Ishikawa (cell line): ENCODE measurements at regions not wholly inside any gene's neighbourhood (a gene's known extent, or its start where the extent isn't known, plus 50 kb on each side); places are given as distances from the start of the nearest gene placed in this dataset.

Source experiments
- CEBPB ChIP-seq: IDR thresholded peaks from 2 replicates; pipeline ENCODE4 v1.6.1; 2012
- CREB1 ChIP-seq: IDR thresholded peaks from 2 replicates; pipeline ENCODE4 v1.6.1; 2012; ENCODE audit warnings: low read depth
- EGR1 ChIP-seq: IDR thresholded peaks from 2 replicates; pipeline ENCODE4 v1.6.1; 2012
- EP300 ChIP-seq: IDR thresholded peaks from 2 replicates; pipeline ENCODE4 v1.6.1; 2012; ENCODE audit warnings: borderline replicate concordance
- FOXM1 ChIP-seq: IDR thresholded peaks from 2 replicates; pipeline ENCODE4 v1.6.1; 2012; ENCODE audit warnings: low read depth, borderline replicate concordance
- MAX ChIP-seq: IDR thresholded peaks from 2 replicates; pipeline ENCODE4 v1.6.1; 2012
- NFIC ChIP-seq: IDR thresholded peaks from 2 replicates; pipeline ENCODE4 v1.6.1; 2012
- RAD21 ChIP-seq: IDR thresholded peaks from 2 replicates; pipeline ENCODE4 v1.6.1; 2012; ENCODE audit warnings: low read depth
- REST ChIP-seq: IDR thresholded peaks from 2 replicates; pipeline ENCODE4 v1.6.1; 2012; ENCODE audit warnings: low read depth, mild to moderate bottlenecking
- TAF1 ChIP-seq: IDR thresholded peaks from 2 replicates; pipeline ENCODE4 v1.6.1; 2012; ENCODE audit warnings: low read depth, mild to moderate bottlenecking
- TCF12 ChIP-seq: IDR thresholded peaks from 2 replicates; pipeline ENCODE4 v1.6.1; 2012; ENCODE audit warnings: low read depth
- TEAD4 ChIP-seq: IDR thresholded peaks from 2 replicates; pipeline ENCODE4 v1.6.1; 2012
- USF1 ChIP-seq: IDR thresholded peaks from 2 replicates; pipeline ENCODE4 v1.6.1; 2012
- YY1 ChIP-seq: IDR thresholded peaks from 2 replicates; pipeline ENCODE4 v1.6.1; 2012; ENCODE audit warnings: low read depth
- ZBTB7A ChIP-seq: IDR thresholded peaks from 2 replicates; pipeline ENCODE4 v1.6.1; 2012; ENCODE audit warnings: low read depth

- no peak for TF ChIP-seq TCF12
- no peak for TF ChIP-seq USF1
- TF ChIP-seq REST: no peak
- TF ChIP-seq MAX: no peak
- TF ChIP-seq TEAD4: no peak
- TF ChIP-seq NFIC: no peak
- no peak for TF ChIP-seq FOXM1
- no peak for TF ChIP-seq CREB1
- no peak for TF ChIP-seq EP300
- no peak for TF ChIP-seq YY1
- no peak for TF ChIP-seq ZBTB7A
- no peak for TF ChIP-seq EGR1
Observed at GRCh38 chr2:239824866-239825704, 200.1 kb downstream of the NDUFA10 start.

GRCh38 chr2:239824046-239824694 lies 201.0 kb downstream of the NDUFA10 start:
- TF ChIP-seq RAD21 (peak; percentile 71), EGR1 (no peak)

- no peak for TF ChIP-seq EP300
- no peak for TF ChIP-seq YY1
- TF ChIP-seq REST: no peak
- TF ChIP-seq USF1: no peak
- TF ChIP-seq ZBTB7A: no peak
- TF ChIP-seq TAF1: no peak
- no peak for TF ChIP-seq EGR1
- no peak for TF ChIP-seq CREB1
- no peak for TF ChIP-seq RAD21
- TF ChIP-seq TEAD4: no peak
- TF ChIP-seq CEBPB: no peak
- TF ChIP-seq FOXM1: no peak
Observed at GRCh38 chr2:239822146-239822831, 202.9 kb downstream of the NDUFA10 start.

GRCh38 chr2:239821694-239822075 lies 203.5 kb downstream of the NDUFA10 start:
- TF ChIP-seq TEAD4 (no peak), RAD21 (no peak), EP300 (no peak), EGR1 (no peak), TAF1 (no peak), CREB1 (no peak), REST (no peak), CEBPB (no peak), YY1 (no peak), TCF12 (no peak), FOXM1 (no peak), MAX (no peak), NFIC (no peak), USF1 (no peak), ZBTB7A (no peak)
